Choroid plexus epithelial cell (primary cell): ENCODE measurements at regions not wholly inside any gene's neighbourhood (a gene's known extent, or its start where the extent isn't known, plus 50 kb on each side); places are given as distances from the start of the nearest gene placed in this dataset.

Experiments
- DNase-seq: peaks from one replicate; pipeline ENCODE4 v3.0.0-alpha.2; 2010; ENCODE audit warnings: low read depth
- H3K4me3 ChIP-seq: 2 replicates; pipeline ENCODE4 v1.5.1; 2011; ENCODE audit warnings: low read depth, mild to moderate bottlenecking, control low read depth, low read length, moderate library complexity
- TF ChIP-seq, protein P1 (sequence below): conservative IDR thresholded peaks from 2 replicates; pipeline ENCODE4 v1.5.1; 2011; ENCODE audit warnings: low read depth, mild to moderate bottlenecking, control low read depth, inconsistent platforms, low read length, moderate library complexity

DNA sequence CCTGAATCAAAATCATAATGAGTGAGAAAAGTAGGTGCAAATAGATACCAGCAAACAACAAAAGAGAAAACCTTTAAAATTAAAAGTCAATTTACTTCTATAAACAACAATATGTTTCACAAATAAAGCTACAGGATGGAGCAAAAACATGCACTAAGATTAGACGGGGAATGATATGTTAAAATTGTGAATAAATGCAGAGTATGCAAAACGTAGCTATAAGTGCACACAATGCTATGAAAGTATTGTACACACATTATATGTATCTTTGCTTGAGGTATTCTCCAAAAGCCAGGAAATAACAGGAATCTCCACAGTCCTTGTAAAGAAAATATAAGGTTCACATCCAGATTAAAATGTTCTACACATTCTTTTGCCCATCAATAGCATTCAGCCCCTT lies 523.9 kb downstream of the EFNB2 start:
- DNase-seq = no peak
- no peak overlapping the region for H3K4me3 ChIP-seq
- TF ChIP-seq, protein P1, sequence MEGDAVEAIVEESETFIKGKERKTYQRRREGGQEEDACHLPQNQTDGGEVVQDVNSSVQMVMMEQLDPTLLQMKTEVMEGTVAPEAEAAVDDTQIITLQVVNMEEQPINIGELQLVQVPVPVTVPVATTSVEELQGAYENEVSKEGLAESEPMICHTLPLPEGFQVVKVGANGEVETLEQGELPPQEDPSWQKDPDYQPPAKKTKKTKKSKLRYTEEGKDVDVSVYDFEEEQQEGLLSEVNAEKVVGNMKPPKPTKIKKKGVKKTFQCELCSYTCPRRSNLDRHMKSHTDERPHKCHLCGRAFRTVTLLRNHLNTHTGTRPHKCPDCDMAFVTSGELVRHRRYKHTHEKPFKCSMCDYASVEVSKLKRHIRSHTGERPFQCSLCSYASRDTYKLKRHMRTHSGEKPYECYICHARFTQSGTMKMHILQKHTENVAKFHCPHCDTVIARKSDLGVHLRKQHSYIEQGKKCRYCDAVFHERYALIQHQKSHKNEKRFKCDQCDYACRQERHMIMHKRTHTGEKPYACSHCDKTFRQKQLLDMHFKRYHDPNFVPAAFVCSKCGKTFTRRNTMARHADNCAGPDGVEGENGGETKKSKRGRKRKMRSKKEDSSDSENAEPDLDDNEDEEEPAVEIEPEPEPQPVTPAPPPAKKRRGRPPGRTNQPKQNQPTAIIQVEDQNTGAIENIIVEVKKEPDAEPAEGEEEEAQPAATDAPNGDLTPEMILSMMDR = no peak

DNA sequence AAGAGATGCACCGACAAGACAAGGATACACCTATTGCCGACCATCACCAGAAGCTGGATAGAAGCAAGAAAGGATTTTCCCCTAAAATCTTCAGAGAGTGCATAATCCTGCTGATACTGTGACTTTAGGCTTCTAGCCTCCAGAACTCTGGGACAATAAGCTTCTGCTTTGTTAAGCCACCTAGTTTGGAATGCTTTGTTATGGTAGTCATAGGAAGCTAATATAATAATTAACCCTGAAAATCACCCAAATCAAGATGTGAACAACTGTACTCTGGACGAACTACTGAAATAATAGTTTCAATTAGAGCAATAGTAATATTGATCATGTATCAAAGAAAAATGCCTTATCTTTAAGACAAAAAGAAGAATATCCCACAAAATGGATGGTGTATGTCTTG lies 524.6 kb downstream of the EFNB2 start:
- no peak overlapping the region for H3K4me3 ChIP-seq
- TF ChIP-seq, protein P1 = no peak
- DNase-seq = no peak

DNA sequence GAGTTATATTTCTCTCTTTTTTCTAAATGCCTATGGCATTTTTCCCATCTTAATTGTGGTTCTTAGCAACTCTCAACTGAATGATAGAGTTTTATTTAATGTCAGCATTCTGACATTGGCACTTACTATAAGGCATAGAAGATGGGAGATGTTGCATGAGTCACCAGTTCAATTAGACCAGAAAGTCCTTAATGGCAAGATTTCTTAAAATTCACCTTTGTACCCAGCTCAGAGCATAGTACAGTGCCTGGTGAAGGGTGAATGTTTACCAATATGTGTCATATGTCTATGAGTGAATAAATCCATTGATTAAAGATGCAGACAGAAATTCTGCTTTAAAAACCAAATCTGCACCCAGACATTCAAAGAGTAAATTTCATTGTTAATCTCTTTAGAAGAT lies 526.9 kb downstream of the EFNB2 start:
- TF ChIP-seq, protein P1 = no peak
- no peak overlapping the region for H3K4me3 ChIP-seq
- DNase-seq = no peak

DNA sequence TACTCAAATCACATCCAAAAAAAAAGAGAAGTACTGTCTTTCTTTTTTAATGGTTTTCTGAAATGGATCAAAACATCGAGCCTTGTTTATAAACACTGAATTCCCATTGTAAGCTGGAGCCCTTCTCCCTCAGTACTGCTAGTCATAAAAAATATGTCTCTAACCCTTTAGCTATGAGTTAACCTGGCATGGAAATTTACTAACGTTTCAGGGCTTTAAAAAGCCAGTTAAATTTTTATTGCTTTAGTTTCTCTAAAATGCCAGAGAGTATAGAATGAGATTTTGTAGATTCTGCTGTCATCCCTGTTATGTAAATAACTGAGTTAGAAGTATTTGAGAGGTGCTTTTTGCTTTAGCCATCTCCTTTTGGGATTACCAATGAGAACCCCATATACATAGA lies 528.3 kb downstream of the EFNB2 start:
- no peak overlapping the region for H3K4me3 ChIP-seq

DNA sequence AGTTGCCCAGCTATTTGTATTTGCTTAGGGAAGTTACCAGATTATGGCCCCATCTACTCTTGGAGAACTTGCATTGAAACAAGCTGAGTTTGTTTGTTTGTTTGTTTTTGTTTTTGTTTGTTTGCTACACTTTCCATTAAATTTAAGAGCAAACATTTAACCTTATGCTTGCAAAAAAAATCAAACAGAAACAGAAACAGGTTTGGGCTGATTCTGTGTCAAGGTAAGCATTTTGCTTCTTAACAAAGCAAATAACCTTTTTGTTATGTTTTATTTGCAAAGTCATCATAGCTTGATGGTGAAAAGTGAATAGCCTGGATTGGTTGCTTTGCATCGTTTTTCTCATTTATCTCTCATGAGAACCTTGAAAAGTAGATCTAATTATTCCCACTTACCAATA lies 531.8 kb downstream of the EFNB2 start:
- TF ChIP-seq, protein P1 = no peak
- H3K4me3 ChIP-seq = no peak overlapping the region
- no peak for DNase-seq

More for the DNA sequence above, 528.3 kb downstream of the EFNB2 start:
- DNase-seq = no peak
- TF ChIP-seq, protein P1 = no peak

DNA sequence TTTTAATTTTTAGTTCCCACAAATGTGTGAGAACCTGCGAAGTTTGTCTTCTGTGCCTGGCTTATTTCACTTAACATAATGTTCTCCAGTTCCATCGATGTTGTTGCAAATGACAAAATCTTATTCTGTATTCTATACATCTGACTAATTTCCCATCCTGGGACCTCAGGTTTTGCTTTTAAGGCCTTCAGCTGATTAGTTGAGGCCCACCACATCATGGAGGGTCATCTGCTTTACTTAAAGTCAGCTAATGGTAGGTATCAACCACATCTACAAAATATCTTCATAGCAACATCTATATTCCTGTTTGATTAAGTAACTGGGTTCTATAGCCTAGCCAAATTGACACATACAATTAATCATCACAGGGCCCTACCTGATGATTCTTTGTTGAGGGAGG lies 534.0 kb downstream of the EFNB2 start:
- no peak for DNase-seq
- TF ChIP-seq, protein P1 = no peak
- no peak overlapping the region for H3K4me3 ChIP-seq

DNA sequence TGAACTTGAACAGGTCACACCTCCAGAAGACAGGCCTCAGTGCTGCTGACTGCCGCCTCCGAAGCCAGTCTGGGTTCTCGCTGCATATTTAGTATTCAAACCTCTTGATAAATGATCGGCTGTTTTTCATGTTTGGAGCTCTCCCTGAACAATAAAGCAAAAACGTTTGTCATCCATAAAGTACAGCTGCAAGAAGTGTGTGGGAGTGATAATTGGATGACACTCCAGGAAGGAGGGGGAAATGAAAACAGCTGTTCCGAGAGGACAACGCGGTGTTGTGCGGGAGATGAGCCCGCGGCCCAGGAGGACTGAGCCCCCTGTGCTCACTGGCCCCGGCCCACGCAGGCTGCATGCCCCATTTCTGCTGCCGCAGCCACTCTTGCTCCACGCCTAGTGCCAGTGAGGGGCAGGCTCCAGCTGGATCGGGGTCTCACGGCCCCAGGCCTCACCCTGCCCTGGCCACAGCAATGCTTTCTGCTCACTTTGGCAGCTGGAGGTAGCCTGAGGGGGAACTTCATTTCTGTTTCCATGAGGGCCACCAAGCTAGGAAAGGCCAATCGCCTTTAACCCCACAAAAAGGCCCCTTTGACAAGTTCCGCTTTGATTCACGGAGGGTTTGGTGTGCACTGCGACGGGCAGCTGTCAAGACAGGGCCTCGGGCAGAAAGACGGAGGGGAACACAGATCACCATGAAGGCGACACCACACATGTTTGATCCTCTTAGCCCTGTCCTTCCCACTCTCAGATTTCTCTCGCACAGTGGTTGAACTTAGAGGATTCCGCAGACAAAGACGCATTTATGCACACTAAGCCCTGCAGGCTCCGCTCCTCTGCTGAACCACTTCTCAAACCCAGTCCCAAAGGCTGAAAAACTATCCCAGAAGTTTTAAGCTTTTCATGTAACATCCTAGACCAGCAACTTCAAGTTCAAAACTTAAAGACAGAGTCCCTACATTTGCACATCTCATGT lies 537.6 kb downstream of the EFNB2 start:
- TF ChIP-seq, protein P1 = no peak
- no peak overlapping the region for H3K4me3 ChIP-seq
- DNase-seq = no peak
